HG03039 (cell line): ENCODE measurements at regions not wholly inside any gene's neighbourhood (a gene's known extent, or its start where the extent isn't known, plus 50 kb on each side); places are given as distances from the start of the nearest gene placed in this dataset.
"Not testable (repeated sequence)": the region's sequence is repeated elsewhere in the genome, so short reads cannot be mapped to it uniquely, and the experiment has no call there.

Experiments used
- ATAC-seq: cut with Tn5 transposase; IDR thresholded peaks from one replicate; pipeline ENCODE4 v1.9.1; 2021; ENCODE audit warnings: mild to moderate bottlenecking, moderate library complexity; ENCODE audit not compliant: unreplicated experiment

- no peak for ATAC-seq
Measured at GRCh38 chr2:136331226-136331625, 213.3 kb upstream of the CXCR4 start.

DNA sequence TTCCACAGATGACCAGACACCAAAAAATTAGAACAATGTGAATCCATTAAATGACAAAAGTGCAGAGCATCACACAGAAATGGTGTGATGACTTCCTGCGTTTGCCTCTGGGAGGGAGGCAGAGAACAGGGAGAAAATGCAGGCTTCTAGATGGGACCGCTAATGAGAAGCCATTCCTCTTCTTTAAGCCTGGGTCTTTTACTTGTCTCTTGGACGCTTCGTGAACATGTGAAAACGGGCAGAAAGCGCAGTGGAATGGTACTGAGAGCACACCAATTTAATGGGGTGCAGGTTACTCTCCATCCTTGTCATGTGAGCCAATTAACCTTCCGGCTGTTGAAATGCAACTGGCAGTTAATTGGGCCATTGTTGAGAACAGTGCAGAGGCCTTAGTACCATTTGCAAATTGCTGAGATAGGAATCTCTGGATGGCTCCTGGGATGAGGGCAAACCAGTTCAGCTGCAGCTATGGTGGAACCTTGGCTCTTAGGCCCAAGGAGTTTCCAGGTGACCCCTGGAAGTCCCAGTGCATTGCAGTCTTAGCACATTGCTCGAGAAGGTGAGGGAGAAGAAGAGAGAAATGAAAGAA is 210.4 kb upstream of the CXCR4 start:
- ATAC-seq, result no peak

DNA sequence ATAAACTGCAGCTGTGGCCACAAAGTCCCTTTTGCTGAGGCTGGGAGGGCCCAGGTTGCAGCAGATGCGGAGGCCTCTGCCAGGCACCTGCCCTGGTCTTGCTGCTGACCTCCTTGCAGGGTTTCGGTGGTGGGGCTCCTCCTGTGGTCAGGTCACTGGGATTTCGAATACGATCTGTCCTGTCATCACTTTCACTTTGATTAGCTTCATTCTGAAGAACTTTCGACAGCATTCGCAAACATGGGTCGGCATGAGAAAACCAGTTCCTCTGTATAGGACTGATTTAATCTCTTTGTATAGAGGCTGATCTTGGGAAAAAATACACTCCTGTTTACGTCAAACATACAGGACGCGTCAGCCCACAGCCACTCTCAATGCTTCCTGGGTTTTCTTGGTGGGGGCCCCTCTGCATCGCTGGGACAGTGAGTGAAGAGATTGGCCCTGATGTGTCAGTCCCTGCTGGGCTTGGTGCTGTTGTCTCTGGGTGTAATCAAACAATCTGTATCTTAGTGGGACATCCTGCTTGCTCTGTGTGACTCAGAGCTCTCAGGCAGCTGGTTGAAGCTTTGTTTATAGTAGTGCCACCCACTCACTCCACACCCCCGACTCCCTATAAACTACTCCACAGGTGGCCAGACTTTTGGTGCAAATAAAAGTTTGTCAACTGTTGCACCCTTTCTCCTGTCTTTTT is 209.4 kb upstream of the CXCR4 start:
- peak; percentile 76 for ATAC-seq

- no peak for ATAC-seq
Measured at GRCh38 chr2:136325844-136326331, 207.9 kb upstream of the CXCR4 start.

DNA sequence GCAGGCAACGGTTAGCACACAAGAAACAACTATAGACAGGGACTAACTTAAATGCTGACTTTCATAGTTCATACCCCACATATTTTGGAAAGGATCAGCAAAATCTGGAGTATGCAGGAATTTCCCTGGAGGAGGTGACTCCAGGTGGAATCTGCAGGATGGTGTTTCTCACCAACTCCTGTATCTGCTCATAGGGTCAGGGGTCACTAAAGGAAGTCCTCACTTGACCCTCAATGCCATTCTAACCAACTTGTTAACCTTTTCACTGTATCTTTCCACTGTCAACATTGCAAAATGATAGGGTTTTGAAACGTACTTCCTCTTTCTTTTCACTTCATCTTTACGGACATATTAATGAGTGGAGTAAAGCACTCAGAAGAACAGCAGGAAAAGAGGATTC is 207.0 kb upstream of the CXCR4 start:
- ATAC-seq, result no peak

DNA sequence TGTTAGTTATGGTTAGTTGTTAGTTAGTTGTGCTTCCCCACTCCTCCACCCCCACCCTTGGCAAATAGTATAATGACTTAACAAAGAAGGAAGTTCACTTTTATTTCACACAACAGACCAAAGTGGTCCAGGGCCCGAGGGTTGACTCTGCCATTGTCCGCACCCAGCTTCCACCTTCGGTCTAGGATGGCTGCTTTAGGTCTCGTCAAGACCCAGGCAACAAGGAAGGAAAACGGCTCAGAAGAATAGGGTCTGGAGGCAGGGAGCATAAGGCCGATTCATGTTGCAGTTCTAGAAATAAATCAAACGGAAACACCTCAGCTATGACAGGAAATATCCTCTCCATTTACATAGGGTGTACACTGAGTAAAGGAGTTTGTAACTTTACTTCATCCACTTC is 206.0 kb upstream of the CXCR4 start:
- ATAC-seq, result no peak

DNA sequence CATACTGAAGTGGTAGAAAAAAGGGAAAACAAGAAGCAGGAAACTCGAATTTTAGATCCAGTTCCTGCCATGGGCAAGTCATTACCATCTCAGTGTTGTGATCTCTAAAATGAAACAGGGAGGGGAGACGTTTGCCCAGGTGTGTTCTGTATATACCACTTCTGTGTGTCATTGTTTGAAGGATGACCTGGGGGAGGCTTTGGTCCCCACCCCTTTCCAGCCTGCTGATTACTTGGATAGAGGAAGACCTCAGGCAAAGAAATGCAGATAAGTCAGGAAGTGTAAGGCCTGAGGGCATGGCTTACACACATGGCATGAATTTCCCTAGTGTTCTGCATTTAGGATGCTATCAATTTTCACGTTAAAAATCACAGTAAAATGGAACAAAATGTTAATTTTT is 205.2 kb upstream of the CXCR4 start:
- ATAC-seq, result no peak

DNA sequence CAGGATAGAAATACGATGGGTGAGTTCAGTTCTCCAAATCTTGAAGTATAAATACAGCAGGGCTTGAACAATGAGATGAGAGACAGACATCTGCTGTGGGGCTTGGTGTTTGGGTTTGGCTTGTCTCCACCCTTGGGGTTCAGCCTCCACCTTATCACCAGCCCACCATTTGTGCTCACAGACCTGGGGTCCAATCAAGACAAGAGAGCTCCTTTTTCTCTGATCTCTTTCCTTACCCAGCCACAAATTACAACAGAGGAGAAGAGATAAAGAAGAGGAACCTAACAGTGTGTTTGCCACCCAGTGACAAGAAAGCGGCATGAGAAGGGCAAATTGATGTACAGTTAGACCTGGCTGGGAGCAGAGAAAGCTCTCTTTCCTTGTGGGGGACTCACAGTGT is 204.5 kb upstream of the CXCR4 start:
- no peak for ATAC-seq

DNA sequence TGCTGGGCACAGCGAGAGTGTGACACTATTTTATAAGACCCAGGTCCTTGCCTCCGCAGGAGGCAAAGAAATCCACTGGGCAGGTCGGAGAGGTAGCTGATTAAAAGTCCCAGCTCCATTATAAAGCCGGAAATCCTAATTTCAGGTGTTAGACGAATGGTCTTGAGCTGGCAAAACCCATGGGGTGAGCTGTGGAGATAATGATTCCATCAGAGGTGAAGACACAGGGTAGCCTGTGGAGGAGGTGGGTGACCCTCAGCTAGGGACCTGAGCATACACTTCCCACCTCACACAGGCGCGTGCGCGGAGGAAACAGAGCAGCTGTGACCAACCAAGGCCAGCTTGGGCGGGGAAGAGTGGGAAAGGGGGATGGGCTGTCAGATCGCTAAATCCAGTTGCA is 201.7 kb upstream of the CXCR4 start:
- no peak for ATAC-seq

DNA sequence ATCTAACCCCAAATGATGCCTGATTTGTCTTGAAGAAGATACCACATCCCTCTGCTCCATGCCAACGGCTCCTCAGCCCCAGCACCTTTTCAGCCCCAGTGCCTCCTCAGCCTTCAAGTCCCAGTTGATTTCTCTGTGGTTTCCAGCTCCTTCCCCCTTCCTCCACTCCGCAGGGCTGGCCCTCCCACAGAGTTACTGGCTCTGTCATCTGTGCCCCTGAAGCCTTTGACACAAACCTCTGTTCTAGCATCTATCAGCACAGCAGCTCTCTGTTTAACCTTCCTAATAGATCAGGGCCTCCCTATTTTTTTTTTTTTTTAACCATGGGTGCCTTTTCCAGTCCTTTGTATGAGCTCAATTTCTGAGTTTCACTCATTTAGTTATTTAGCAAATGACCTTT is 201.3 kb upstream of the CXCR4 start:
- ATAC-seq, result peak; percentile 47

GRCh38 chr2:136314240-136314639 is 196.3 kb upstream of the CXCR4 start:
- ATAC-seq, result no peak

DNA sequence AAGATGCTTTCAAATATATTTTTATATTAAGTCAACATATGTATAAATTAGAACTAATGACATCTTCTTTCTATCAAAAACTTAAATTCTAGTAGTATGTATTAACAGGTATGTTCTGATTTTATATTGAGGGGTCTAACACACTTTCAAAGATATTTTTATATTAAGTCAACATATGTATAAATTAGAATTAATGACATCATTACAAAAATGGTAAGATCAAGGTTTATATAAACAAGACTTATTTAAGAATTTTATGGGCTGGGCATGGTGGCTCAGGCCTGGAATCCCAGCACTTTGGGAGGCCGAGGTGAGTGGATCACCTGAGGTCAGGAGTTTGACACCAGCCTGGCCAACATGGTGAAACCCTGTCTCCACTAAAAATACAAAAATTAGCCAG is 194.6 kb upstream of the CXCR4 start:
- not testable (repeated sequence) for ATAC-seq

- no peak for ATAC-seq
Measured at GRCh38 chr2:136310797-136311603, 193.1 kb upstream of the CXCR4 start.

DNA sequence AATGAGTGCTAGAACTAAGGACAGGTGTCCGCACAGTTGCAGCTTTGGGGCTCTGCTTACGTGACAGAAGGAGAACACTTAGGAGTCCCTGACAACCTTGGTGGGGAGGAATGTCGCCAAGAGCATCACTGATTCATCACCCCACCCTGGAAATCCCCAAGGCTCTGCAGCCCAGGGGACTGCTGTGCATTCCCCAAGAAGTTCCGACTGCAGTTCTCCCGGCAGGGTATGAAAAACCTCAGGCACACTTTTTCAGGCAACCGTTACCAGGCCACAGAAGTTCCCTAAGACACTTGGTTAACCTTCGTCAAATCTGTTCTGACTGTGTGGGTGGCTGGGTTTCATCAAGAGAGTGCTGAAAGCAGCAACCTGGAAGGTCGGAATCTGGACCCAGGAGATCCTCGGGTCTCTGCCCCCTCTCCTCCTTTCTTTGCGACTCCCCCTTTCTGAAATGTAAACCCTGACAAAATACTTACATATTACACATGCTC is 192.1 kb upstream of the CXCR4 start:
- ATAC-seq, result peak; percentile 62

- ATAC-seq, result no peak
Measured at GRCh38 chr2:136308611-136309010, 190.7 kb upstream of the CXCR4 start.

GRCh38 chr2:136306836-136307235 is 188.9 kb upstream of the CXCR4 start:
- ATAC-seq, result no peak

DNA sequence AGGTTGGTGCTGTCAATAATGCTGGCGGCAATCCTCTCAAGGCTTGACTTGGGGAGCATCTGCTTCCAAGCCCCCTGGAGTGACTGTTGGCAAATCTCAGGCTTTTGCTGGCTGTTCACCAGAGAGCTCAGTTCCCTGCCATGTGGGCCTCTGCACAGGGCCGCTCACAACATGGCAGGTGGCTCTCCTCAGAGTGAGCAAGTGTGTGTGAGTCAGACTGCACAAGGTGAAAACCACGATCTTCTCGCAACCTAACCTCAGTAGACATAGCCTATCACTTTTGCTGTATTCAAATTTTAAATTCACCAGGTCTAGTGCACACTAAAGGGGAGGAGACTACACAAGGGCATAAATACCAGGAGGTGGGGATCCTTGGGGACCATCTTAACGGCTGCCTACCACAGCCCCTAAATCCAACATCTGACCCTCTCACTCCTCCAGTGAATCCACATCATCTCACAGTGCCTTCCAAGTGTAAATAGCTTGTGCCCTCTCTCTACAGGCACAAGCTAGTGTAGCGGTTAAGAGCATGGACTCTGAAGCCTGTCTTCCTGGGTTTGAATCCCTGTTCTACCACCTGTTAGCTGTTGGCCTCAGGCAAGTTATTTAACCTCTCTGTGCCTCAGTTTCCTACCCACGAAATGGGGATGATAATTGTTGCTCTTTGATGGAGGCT is 187.7 kb upstream of the CXCR4 start:
- ATAC-seq, result peak; percentile 79

DNA sequence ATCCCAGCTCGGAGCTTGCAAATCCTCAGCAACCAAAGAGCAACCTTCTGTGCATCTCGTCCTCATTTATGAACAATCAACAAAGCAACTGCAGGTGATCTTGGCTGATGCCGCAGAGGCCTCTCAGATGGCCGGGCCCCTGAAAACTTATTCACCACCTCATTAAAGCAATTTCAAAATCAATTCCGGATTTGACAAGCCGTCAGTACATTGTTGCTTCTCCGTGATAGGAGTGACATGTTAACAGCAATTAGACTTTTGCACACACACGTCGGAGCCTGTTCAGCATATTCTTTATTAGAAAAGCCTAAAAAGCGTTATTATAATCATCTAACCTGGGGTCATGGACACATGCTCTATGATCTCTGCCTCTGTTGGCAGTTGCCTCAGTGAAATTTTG is 183.1 kb upstream of the CXCR4 start:
- ATAC-seq, result no peak

GRCh38 chr2:136298631-136299030 is 180.7 kb upstream of the CXCR4 start:
- no peak for ATAC-seq

GRCh38 chr2:136297994-136298393 is 180.0 kb upstream of the CXCR4 start:
- ATAC-seq, result no peak

- ATAC-seq, result no peak
Measured at GRCh38 chr2:136297312-136297711, 179.4 kb upstream of the CXCR4 start.
